GM21717 (cell line): ENCODE measurements at regions not wholly inside any gene's neighbourhood (a gene's known extent, or its start where the extent isn't known, plus 50 kb on each side); places are given as distances from the start of the nearest gene placed in this dataset.
"Not testable (repeated sequence)": the region's sequence is repeated elsewhere in the genome, so short reads cannot be mapped to it uniquely, and the experiment has no call there.

Source experiments
- ATAC-seq: cut with Tn5 transposase; IDR thresholded peaks from one replicate; pipeline ENCODE4 v1.9.1; 2021; ENCODE audit warnings: mild to moderate bottlenecking, moderate library complexity; ENCODE audit not compliant: unreplicated experiment

GRCh38 chr1:25134307-25134706, 98.0 kb downstream of the SYF2 start:
- ATAC-seq: no peak

- ATAC-seq: no peak
These were observed 100.5 kb downstream of the SYF2 start for GRCh38 chr1:25131794-25132193.

GRCh38 chr1:25130895-25131294, 101.4 kb downstream of the SYF2 start:
- ATAC-seq: no peak

- ATAC-seq: no peak
These were observed 102.9 kb downstream of the SYF2 start for GRCh38 chr1:25129380-25129779.

GRCh38 chr1:25128121-25128621, 104.1 kb downstream of the SYF2 start:
- no peak for ATAC-seq

GRCh38 chr1:25126562-25126961, 105.7 kb downstream of the SYF2 start:
- ATAC-seq: no peak

GRCh38 chr1:25123551-25123950, 108.8 kb downstream of the SYF2 start:
- no peak for ATAC-seq

GRCh38 chr1:25122747-25123146, 109.6 kb downstream of the SYF2 start:
- ATAC-seq: no peak

- no peak for ATAC-seq
These were observed 112.0 kb downstream of the SYF2 start for GRCh38 chr1:25120281-25120680.

GRCh38 chr1:25118546-25118945, 113.8 kb downstream of the SYF2 start:
- no peak for ATAC-seq

- ATAC-seq: no peak
These were observed 115.0 kb downstream of the SYF2 start for GRCh38 chr1:25117233-25117823.

GRCh38 chr1:25116832-25117231, 115.5 kb downstream of the SYF2 start:
- no peak for ATAC-seq

- not testable (repeated sequence) for ATAC-seq
These were observed 116.2 kb downstream of the SYF2 start for GRCh38 chr1:25116117-25116516.

- ATAC-seq: no peak
These were observed 118.6 kb downstream of the SYF2 start for GRCh38 chr1:25113731-25114130.

- ATAC-seq: no peak
These were observed 119.2 kb downstream of the SYF2 start for GRCh38 chr1:25113086-25113485.

GRCh38 chr1:25112400-25112799, 119.9 kb downstream of the SYF2 start:
- no peak for ATAC-seq

- ATAC-seq: no peak
These were observed 120.6 kb downstream of the SYF2 start for GRCh38 chr1:25111706-25112105.

- no peak for ATAC-seq
These were observed 121.8 kb downstream of the SYF2 start for GRCh38 chr1:25110485-25110884.

GRCh38 chr1:25110036-25110435, 122.3 kb downstream of the SYF2 start:
- ATAC-seq: no peak

- no peak for ATAC-seq
These were observed 122.8 kb downstream of the SYF2 start for GRCh38 chr1:25109531-25109951.

GRCh38 chr1:25107643-25108010, 124.7 kb downstream of the SYF2 start:
- ATAC-seq: no peak

GRCh38 chr1:25106976-25107642, 125.2 kb downstream of the SYF2 start:
- no peak for ATAC-seq

- no peak for ATAC-seq
These were observed 126.0 kb downstream of the SYF2 start for GRCh38 chr1:25106352-25106751.
